Endodermal cell (in vitro differentiated cells): ENCODE measurements at regions not wholly inside any gene's neighbourhood (a gene's known extent, or its start where the extent isn't known, plus 50 kb on each side); places are given as distances from the start of the nearest gene placed in this dataset.

Experiments used
- DNase-seq: peaks from one replicate; pipeline ENCODE4 v3.0.0-alpha.2; 2017
- H3K27ac ChIP-seq: 2 replicates; pipeline ENCODE4 v1.5.1; 2013; ENCODE audit warnings: mild to moderate bottlenecking, low read depth, low read length, moderate library complexity
- H3K27me3 ChIP-seq: 2 replicates; pipeline ENCODE4 v1.6.1; 2013; ENCODE audit warnings: mild to moderate bottlenecking, low read length, moderate library complexity; ENCODE audit not compliant: insufficient read depth, control insufficient read depth, poor library complexity, severe bottlenecking
- H3K36me3 ChIP-seq: 2 replicates; pipeline ENCODE4 v1.7.0; 2013; ENCODE audit warnings: mild to moderate bottlenecking, low read length, moderate library complexity; ENCODE audit not compliant: control insufficient read depth, insufficient read depth
- H3K4me1 ChIP-seq: one replicate; pipeline ENCODE4 v1.7.0; 2013; ENCODE audit warnings: low read length; ENCODE audit not compliant: control insufficient read depth, insufficient read depth
- H3K4me3 ChIP-seq: 2 replicates; pipeline ENCODE4 v1.5.1; 2013; ENCODE audit warnings: mild to moderate bottlenecking, low read length, moderate library complexity
- H3K9ac ChIP-seq: 2 replicates; pipeline ENCODE4 v1.6.1; 2013; ENCODE audit warnings: mild to moderate bottlenecking, low read length, moderate library complexity; ENCODE audit not compliant: poor library complexity, severe bottlenecking; ENCODE audit errors: extremely low read depth
- H3K9me3 ChIP-seq: 2 replicates; pipeline ENCODE4 v1.6.1; 2013; ENCODE audit warnings: mild to moderate bottlenecking, low read length, moderate library complexity; ENCODE audit not compliant: control insufficient read depth
- H3K27ac Mint-ChIP-seq: 2 replicates; pipeline ENCODE4 v1.8.0; 2020; ENCODE audit warnings: mixed read lengths
- H3K27me3 Mint-ChIP-seq: 2 replicates; pipeline ENCODE4 v1.8.0; 2021; ENCODE audit warnings: mild to moderate bottlenecking, mixed read lengths; ENCODE audit not compliant: insufficient read depth
- H3K36me3 Mint-ChIP-seq: 2 replicates; pipeline ENCODE4 v1.8.0; 2020; ENCODE audit warnings: low read depth, mixed read lengths
- H3K4me1 Mint-ChIP-seq: 2 replicates; pipeline ENCODE4 v1.8.0; 2020; ENCODE audit warnings: mixed read lengths
- H3K4me3 Mint-ChIP-seq: 2 replicates; pipeline ENCODE4 v1.8.0; 2020; ENCODE audit warnings: mild to moderate bottlenecking, moderate library complexity, mixed read lengths
- H3K9me3 Mint-ChIP-seq: 2 replicates; pipeline ENCODE4 v1.8.0; 2020; ENCODE audit warnings: mild to moderate bottlenecking, mixed read lengths
- WGBS, 2 experiments: methylation state at CpG; one replicate each; pipeline versions ENCODE4 v1.1.5 to v1.1.7; 2013; ENCODE audit warnings: missing lambda C conversion rate in 2 of 2, mixed read lengths in 1 of 2; ENCODE audit not compliant: insufficient coverage in 1 of 2, insufficient read length in 1 of 2; 5-methylcytosine and 5-hydroxymethylcytosine counted together
- TF ChIP-seq, protein P1 (sequence below): fragments of 200-600 bp; sonication (generic); conservative IDR thresholded peaks from 2 replicates; pipeline ENCODE4 v1.5.0; 2021; ENCODE audit warnings: antibody characterized with exemption, mild to moderate bottlenecking

DNA sequence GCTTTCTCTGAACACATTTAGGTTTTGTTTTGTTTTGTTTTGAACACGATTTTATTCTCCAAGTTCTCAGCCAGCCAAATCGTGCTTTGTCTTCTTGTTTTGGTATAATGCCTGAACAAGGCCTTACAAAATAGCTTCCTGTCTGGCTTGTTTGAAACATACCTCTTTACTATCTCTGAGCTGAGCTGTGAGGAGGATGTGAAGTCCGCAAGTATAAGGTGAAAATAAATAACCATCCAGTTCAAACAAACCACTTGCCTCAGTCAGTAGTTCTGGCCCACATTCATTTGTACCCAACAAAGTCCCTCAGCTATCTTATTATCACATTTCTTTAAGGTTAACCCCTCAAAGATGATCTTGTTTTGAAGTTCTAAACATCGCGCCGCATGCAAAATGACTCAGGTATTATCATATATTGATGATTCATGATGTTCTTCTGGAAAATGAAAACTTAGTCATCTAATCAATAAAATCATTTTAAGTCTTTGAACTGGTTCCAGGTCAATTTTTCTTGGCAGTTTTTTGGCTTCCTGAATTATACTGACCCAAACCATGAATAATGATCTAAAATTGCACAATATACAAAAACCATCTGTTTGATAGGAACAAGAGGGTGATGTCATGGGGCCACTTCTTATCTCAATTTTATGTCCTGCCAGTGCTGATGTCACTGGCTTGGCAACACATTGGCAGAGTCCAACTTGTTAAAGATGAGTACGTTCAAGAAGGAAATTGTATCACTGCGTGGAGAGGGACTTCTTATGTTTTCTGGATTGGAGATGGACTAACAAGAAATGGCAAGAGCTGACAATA, 694.3 kb downstream of the KCNJ2 start:
- H3K4me1 Mint-ChIP-seq = no peaks in the 10 kb centered on the region
- H3K9me3 Mint-ChIP-seq = peaks cover 39% of the 10 kb centered on the region

DNA sequence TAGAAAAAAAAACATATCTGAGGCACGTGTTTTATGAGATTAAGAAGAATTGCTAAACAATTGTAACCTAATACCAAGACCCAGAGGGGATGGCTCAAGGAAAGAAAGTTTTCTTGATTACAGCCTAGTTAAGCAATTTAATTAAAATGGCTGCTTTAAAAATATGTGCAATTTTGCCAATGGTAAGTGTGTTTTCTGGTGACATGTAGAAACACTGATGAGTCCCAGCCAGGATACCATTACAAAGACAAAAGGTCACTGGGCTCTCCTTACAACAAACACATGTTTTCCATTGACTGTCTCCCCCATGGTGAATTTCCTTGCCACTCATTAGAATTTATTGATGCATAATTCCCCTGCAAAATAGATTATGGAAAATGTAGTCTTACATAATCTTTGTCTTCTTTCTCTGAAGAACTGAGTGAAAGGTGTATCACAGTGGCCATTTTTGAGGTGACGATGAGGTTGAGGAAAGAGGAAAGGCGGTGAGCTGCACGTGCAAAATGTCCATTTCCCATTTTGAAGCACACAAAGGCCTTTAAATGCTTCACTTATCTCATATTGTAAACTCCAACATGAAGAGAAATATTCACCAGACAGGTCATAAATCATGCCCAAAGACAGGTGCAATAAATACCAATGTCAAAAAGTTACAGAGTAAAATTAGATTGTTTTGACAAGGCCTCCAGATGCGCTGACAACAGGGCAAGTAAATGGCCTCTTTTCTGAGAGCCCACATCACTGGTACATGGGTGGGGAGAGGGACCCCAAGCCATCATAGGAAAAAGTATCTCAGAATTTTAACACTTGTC, 696.9 kb downstream of the KCNJ2 start:
- Mint-ChIP-seq H3K27ac (no peak overlapping the region), H3K36me3 (peaks cover 1% of the 10 kb centered on the region), H3K4me3 (no peak overlapping the region), H3K4me1 (peaks cover 9% of the 10 kb centered on the region), H3K27me3 (no peaks in the 10 kb centered on the region), H3K9me3 (peaks cover 28% of the 10 kb centered on the region)
- no peak overlapping the region for H3K9ac ChIP-seq
- peaks cover 9% of the 10 kb centered on the region for H3K4me1 ChIP-seq
- no peak overlapping the region for H3K4me3 ChIP-seq
- no peak overlapping the region for H3K27ac ChIP-seq
- no peaks in the 10 kb centered on the region for H3K27me3 ChIP-seq
- 98 to 100% methylated on average over 2 to 4 of the region's 5 CpGs for WGBS, 2 experiments
- TF ChIP-seq, protein P1, sequence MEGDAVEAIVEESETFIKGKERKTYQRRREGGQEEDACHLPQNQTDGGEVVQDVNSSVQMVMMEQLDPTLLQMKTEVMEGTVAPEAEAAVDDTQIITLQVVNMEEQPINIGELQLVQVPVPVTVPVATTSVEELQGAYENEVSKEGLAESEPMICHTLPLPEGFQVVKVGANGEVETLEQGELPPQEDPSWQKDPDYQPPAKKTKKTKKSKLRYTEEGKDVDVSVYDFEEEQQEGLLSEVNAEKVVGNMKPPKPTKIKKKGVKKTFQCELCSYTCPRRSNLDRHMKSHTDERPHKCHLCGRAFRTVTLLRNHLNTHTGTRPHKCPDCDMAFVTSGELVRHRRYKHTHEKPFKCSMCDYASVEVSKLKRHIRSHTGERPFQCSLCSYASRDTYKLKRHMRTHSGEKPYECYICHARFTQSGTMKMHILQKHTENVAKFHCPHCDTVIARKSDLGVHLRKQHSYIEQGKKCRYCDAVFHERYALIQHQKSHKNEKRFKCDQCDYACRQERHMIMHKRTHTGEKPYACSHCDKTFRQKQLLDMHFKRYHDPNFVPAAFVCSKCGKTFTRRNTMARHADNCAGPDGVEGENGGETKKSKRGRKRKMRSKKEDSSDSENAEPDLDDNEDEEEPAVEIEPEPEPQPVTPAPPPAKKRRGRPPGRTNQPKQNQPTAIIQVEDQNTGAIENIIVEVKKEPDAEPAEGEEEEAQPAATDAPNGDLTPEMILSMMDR = no peak
- H3K9me3 ChIP-seq = peaks cover 31% of the 10 kb centered on the region
- H3K36me3 ChIP-seq = no peaks in the 10 kb centered on the region
- no peak for DNase-seq

More for the DNA sequence above, 694.3 kb downstream of the KCNJ2 start:
- Histone ChIP-seq H3K36me3 (no peaks in the 10 kb centered on the region), H3K4me3 (no peak overlapping the region), H3K9ac (no peak overlapping the region), H3K9me3 (peaks cover 40% of the 10 kb centered on the region), H3K27me3 (no peaks in the 10 kb centered on the region), H3K27ac (no peak overlapping the region), H3K4me1 (no peaks in the 10 kb centered on the region)
- Mint-ChIP-seq H3K27ac (no peak overlapping the region), H3K36me3 (peaks cover 4% of the 10 kb centered on the region), H3K4me3 (no peak overlapping the region), H3K27me3 (no peaks in the 10 kb centered on the region)
- no peak for DNase-seq
- TF ChIP-seq, protein P1 = no peak
- WGBS, 2 experiments = 96 to 97% methylated on average over 4 to 8 of the region's 8 CpGs

DNA sequence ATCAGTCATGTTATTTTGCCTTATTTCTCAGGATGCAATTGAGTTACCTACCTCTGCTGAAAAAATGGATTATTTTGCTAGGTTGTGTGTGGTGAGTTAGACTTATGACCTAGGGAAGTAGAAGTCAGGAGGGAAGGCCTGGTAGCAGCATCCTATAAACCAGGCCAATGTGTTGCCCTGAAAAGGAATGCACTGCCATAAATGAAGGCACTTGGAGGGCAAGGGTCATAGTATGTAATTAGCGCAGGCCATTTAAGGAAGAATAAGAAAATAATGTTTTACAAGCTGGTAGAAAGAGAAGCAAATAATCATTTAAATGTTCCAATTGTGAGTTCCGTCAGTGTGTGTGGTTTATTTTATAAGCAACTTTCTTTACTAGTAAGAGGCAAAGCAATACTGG, 698.8 kb downstream of the KCNJ2 start:
- WGBS, 2 experiments = 90 to 93% methylated on average over 2 of the region's 2 CpGs
- TF ChIP-seq, protein P1 = no peak
- no peak overlapping the region for H3K4me3 Mint-ChIP-seq
- no peaks in the 10 kb centered on the region for H3K36me3 Mint-ChIP-seq
- no peak overlapping the region for H3K27ac ChIP-seq
- no peaks in the 10 kb centered on the region for H3K36me3 ChIP-seq
- peaks cover 14% of the 10 kb centered on the region for H3K9me3 Mint-ChIP-seq
- no peaks in the 10 kb centered on the region for H3K27me3 Mint-ChIP-seq
- H3K27ac Mint-ChIP-seq = no peak overlapping the region
- H3K9ac ChIP-seq = no peak overlapping the region
- peaks cover 13% of the 10 kb centered on the region for H3K4me1 Mint-ChIP-seq
- peaks cover 9% of the 10 kb centered on the region for H3K4me1 ChIP-seq
- H3K4me3 ChIP-seq = no peak overlapping the region
- no peaks in the 10 kb centered on the region for H3K27me3 ChIP-seq
- no peak for DNase-seq
- H3K9me3 ChIP-seq = peaks cover 22% of the 10 kb centered on the region
